ENCODE measurements at regions not wholly inside any gene's neighbourhood (a gene's known extent, or its start where the extent isn't known, plus 50 kb on each side); places are given as distances from the start of the nearest gene placed in this dataset.

GRCh38 chr1:170321113-170321512 is 175.4 kb downstream of the NTMT2 start:
- TF ChIP-seq EP300 (IDR thresholded peaks at IDR 0.05), result no peak
- TF ChIP-seq CTCF (IDR thresholded peaks at IDR 0.05), result no peak
